Loucy (cell line): ENCODE measurements at regions not wholly inside any gene's neighbourhood (a gene's known extent, or its start where the extent isn't known, plus 50 kb on each side); places are given as distances from the start of the nearest gene placed in this dataset.

Experiments
- CTCF ChIP-seq: fragments of 200-600 bp; sonication (generic); conservative IDR thresholded peaks from 2 replicates; pipeline ENCODE4 v1.5.1; 2014; ENCODE audit warnings: mild to moderate bottlenecking, antibody characterized with exemption, low read length
- EZH2phosphoT487 ChIP-seq: fragments of 200-600 bp; IDR thresholded peaks from 2 replicates; pipeline ENCODE4 v1.6.1; 2018; ENCODE audit warnings: antibody characterized with exemption, mild to moderate bottlenecking, moderate library complexity, borderline replicate concordance

GRCh38 chr20:43833511-43834395, 80.9 kb upstream of the TOX2 start:
- TF ChIP-seq CTCF: no peak
- TF ChIP-seq EZH2phosphoT487: no peak
